GM10248 (cell line): ENCODE measurements at regions not wholly inside any gene's neighbourhood (a gene's known extent, or its start where the extent isn't known, plus 50 kb on each side); places are given as distances from the start of the nearest gene placed in this dataset.

Experiments used
- CTCF ChIA-PET: fragments of 300-600 bp; sonication (Branson Sonifier 250); formaldehyde crosslinking; extraction: SDS; loops from one replicate; lab custom pipeline; 2021; ENCODE audit warnings: antibody characterized with exemption; lab: Yijun Ruan, JAX
- POLR2A ChIA-PET: fragments of 350-650 bp; sonication (Branson Sonifier 250); formaldehyde crosslinking; extraction: SDS; loops from one replicate; lab custom pipeline; 2020; ENCODE audit warnings: antibody characterized with exemption; lab: Yijun Ruan, JAX
- DNase-seq: peaks from one replicate; pipeline ENCODE4 v3.0.0; 2012; ENCODE audit errors: extremely low spot score
- TF ChIP-seq, protein P1 (sequence below): IDR thresholded peaks from 2 replicates; pipeline ENCODE4 v1.5.1; 2012; ENCODE audit warnings: mild to moderate bottlenecking, low read depth; ENCODE audit errors: extremely low read depth, missing control alignments, control extremely low read depth

DNA sequence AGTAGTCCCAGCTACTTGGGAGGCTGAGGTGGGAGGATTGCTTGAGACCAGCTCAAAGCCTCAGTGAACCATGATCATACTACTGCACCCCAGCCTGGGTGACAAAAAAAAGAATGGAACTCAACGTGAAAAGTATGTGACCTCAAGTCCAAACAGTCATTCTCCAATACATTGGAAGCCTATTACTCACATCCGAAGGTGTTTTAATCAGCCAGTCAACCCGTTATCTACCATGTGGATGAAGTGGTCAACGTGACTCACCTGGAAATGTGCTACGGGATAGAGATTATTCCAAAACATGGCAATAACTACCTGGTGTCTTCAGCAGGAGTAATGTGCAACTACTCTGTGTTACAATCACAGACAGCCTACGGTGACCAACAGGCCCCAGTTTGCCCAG is 85.8 kb upstream of the TOP1 start:
- TF ChIP-seq, protein P1, sequence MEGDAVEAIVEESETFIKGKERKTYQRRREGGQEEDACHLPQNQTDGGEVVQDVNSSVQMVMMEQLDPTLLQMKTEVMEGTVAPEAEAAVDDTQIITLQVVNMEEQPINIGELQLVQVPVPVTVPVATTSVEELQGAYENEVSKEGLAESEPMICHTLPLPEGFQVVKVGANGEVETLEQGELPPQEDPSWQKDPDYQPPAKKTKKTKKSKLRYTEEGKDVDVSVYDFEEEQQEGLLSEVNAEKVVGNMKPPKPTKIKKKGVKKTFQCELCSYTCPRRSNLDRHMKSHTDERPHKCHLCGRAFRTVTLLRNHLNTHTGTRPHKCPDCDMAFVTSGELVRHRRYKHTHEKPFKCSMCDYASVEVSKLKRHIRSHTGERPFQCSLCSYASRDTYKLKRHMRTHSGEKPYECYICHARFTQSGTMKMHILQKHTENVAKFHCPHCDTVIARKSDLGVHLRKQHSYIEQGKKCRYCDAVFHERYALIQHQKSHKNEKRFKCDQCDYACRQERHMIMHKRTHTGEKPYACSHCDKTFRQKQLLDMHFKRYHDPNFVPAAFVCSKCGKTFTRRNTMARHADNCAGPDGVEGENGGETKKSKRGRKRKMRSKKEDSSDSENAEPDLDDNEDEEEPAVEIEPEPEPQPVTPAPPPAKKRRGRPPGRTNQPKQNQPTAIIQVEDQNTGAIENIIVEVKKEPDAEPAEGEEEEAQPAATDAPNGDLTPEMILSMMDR: no peak
- POLR2A ChIA-PET: no interaction called here
- CTCF ChIA-PET: interaction anchor here (1.3 to 4.1 kb wide), 3 partner anchors 10 to 200 kb away, joined by 3 to 18 read pairs (median 12); no protein-coding TSS in a partner anchor
- DNase-seq: no peak

DNA sequence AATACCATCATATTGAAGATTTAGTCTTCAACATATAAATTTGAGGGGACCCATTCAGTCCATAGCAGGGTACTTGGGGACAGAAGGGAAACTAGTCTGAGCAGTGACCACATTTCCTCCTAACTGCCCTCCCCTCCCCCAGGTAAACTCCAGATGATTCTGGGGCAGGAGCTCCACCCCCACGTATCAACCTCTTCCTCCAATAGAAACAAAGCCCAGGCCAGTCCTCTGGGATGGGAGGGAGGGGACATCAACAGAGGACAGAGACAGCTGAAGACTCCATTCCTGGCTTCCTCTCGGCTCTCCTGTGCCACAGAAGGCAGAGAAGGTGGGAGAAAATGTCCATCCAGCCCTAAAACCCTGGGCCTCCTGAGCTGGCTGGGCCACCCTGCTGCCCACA is 85.0 kb upstream of the TOP1 start:
- TF ChIP-seq, protein P1: no peak
- ChIA-PET POLR2A (no interaction called here), CTCF (interaction anchor here (1.1 to 2.6 kb wide), 2 partner anchors 9 to 19 kb away, joined by 6 to 12 read pairs; no protein-coding TSS in a partner anchor)
- no peak for DNase-seq

DNA sequence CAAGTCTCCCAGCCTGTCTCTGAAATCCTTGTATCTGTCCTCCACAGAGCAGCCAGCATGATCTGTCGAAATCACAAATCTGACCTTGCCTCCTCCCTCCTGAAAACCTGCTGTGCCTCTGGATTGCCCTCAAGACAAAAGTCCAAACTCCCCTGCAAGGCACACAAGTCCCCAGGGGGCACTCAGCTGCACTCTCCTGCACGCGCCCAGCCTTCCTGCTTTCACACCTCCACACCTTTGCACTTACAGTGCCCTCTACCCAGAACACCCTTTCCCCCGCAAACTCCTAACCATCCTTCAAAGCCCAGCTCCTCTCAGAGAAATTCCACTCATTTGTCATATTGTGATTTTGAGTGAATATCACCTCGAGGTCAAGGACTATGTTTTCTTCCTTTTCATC is 83.4 kb upstream of the TOP1 start:
- CTCF ChIA-PET: interaction anchor here (0.9 to 1.6 kb wide), 3 partner anchors 11 to 1062 kb away, joined by 3 to 4 read pairs (median 3); no protein-coding TSS in a partner anchor
- no peak for DNase-seq
- TF ChIP-seq, protein P1: no peak
- POLR2A ChIA-PET: no interaction called here

DNA sequence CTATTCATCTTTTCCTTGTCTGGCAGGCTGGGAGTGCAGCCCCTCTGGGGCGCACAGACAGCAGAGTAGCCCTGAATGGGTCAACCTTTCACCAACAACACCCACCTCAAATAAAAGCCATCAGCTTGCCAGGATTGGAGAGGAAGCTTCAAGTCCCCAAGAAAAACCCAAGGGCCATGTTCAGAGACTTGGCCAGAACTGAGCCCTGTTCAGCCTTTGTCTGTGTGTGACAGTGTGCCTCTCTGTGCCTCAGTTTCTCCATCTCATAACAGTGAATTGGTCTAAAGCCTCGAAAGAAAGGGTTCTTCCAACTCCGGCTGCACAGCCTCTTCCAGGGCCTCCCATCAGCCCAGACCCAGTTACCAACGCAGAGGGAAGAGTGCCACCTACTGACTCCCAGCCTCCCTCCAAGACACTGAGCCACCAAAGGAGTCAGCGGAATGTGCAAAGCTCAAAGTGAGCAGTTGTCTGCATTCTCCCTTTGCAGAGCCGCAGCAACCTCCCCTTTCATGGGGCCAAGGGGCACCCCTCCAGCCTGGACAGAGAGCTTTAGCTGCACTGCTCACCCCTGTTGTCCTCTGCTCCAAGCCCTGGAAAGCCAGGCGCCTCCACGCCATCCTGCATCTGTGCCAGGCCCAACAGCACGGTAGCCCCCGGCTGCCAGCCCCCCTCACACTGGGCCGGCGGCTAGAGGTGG is 82.7 kb upstream of the TOP1 start:
- peak; percentile 57 for DNase-seq

DNA sequence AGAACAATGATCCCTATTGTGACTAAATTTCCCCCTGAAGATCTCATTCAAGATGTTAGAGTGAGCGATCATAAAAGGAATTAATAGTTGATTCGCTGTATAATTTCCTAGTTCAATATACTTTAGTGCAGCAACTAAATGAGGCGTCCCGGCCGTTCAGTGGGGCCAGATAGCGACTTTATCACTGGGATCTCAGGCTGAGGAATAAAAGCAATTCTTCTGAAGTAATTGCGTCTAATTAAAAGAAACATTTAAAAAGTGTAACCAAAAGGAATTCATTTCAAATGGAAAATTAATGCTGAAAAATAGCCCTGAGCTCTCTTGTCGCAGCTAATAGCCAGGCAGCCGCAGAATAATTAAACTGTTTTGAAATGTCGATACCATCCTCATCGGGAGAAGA is 82.2 kb upstream of the TOP1 start:
- TF ChIP-seq, protein P1: no peak
- ChIA-PET CTCF (interaction anchor here (0.6 to 2.1 kb wide), 7 partner anchors 10 to 207 kb away, joined by 3 to 9 read pairs (median 3); no protein-coding TSS in a partner anchor), POLR2A (no interaction called here)
- no peak for DNase-seq

More for the DNA sequence above, 82.7 kb upstream of the TOP1 start:
- ChIA-PET POLR2A (no interaction called here), CTCF (interaction anchor here (0.6 to 2.1 kb wide), 8 partner anchors 11 to 1063 kb away, joined by 3 to 9 read pairs (median 3); no protein-coding TSS in a partner anchor)
- TF ChIP-seq, protein P1: peak; percentile 47

DNA sequence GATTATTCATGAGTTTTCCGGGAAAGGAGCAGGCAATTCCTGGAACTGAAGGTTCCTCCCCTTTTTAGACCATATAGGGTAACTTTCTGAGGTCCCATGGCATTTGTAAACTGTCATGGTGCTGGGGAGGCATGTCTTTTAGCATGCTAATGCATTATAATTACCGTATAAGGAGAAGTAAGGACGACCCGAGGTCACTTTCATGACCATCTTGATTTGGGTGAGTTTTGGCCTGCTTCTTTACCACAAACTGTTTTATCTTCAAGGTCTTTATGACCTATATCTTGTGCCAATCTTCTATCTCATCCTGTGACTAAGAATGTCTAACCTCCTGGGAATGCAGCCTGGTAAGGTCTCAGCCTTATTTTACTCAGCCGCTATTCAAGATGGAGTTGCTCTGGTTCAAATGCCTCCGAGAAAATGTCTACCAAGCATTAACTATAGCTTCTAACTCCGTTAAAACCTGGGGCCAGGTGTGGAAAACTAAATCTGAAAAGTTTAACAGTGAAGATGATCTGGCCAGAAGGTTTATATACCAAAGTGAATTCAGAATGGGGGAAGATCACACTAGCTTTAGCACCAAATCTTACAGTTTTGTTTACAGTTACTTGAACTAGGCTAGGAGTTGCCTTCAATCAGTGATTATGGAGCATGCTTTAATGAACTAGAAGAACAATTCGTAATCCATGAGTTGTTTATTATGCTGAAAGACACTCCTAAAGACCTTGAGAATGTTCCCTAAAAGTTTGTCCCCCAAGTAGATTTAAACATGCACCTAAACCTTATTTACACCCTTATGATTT is 80.0 kb upstream of the TOP1 start:
- TF ChIP-seq, protein P1: no peak
- CTCF ChIA-PET: interaction anchor here (1.6 to 2.4 kb wide), 2 partner anchors 10 to 14 kb away, joined by 3 to 11 read pairs; no protein-coding TSS in a partner anchor
- POLR2A ChIA-PET: no interaction called here
- no peak for DNase-seq
